Stimulated activated naive B cell treated with anti-CD40 and anti-IgM and Interleukin-4, amounts not matched to agents 10 μg/mL and 1 μg/mL and 100 μg/mL, for 72 hours (primary cell): ENCODE measurements at regions not wholly inside any gene's neighbourhood (a gene's known extent, or its start where the extent isn't known, plus 50 kb on each side); places are given as distances from the start of the nearest gene placed in this dataset.

Source experiments
- ATAC-seq, 2 donors: fragments of 150-1000 bp; cut with Tn5 transposase; replicated peaks; 2 replicates each; pipeline ENCODE4 v1.10.0; 2021; ENCODE audit warnings: moderate library complexity in 1 of 2
- DNase-seq: peaks from one replicate; pipeline ENCODE4 v3.0.0; 2021
- H3K27ac Mint-ChIP-seq: one replicate; pipeline ENCODE4 v1.8.0; 2022; ENCODE audit warnings: mild to moderate bottlenecking, mixed read lengths
- H3K27me3 Mint-ChIP-seq, 2 donors: one replicate each; pipeline ENCODE4 v1.8.0; 2022; ENCODE audit warnings: mixed read lengths in 2 of 2
- H3K36me3 Mint-ChIP-seq, 2 donors: one replicate each; pipeline ENCODE4 v1.8.0; 2022; ENCODE audit warnings: mixed read lengths in 2 of 2, mild to moderate bottlenecking in 1 of 2
- H3K4me1 Mint-ChIP-seq, 2 donors: one replicate each; pipeline ENCODE4 v1.8.0; 2022; ENCODE audit warnings: mixed read lengths in 2 of 2, mild to moderate bottlenecking in 1 of 2
- H3K4me3 Mint-ChIP-seq, 2 donors: one replicate each; pipeline ENCODE4 v1.8.0; 2022; ENCODE audit warnings: mild to moderate bottlenecking in 2 of 2, mixed read lengths in 2 of 2, moderate library complexity in 1 of 2
- H3K9me3 Mint-ChIP-seq, 2 donors: one replicate each; pipeline ENCODE4 v1.8.0; 2022; ENCODE audit warnings: mixed read lengths in 2 of 2, mild to moderate bottlenecking in 1 of 2

DNA sequence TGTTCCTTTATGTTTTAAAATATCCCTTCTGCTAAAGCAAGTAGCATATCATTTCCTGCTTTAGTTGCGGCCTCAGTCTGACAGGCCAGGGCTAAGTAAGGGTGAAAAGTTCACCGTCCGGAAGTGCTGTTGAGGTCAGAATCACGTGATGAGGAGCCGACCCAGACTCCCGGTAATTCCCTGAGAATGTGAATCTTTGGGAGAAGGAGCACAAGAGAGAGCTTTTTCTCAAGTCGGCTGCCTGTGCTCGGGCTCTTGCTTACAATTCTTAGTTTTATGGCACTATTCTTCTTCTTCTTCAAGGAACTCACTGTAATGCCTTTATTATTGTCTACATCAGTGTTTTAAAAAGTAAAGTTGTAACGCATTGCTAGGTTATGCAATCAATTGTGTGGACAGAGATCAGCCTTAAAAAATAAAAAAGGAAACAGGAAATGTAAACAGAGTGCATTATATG is 309.3 kb downstream of the PRL start:
- H3K27ac Mint-ChIP-seq = peak overlapping the region; percentile 15
- H3K27me3 Mint-ChIP-seq = no peaks in the 10 kb centered on the region
- peaks cover 7 to 17% of the 10 kb centered on the region in 2 donors for H3K4me1 Mint-ChIP-seq
- peak overlapping the region in 1 of 2 donors; percentile 54 for H3K4me3 Mint-ChIP-seq
- no peaks in the 10 kb centered on the region for H3K9me3 Mint-ChIP-seq
- H3K36me3 Mint-ChIP-seq = no peaks in the 10 kb centered on the region
- peak; percentile 4 for DNase-seq
- ATAC-seq = peak; percentile 63 to 67

- ATAC-seq (no peak), DNase-seq (no peak)
- H3K27ac Mint-ChIP-seq = no peak overlapping the region
- H3K4me3 Mint-ChIP-seq = no peak overlapping the region
- no peaks in the 10 kb centered on the region for H3K36me3 Mint-ChIP-seq
- no peaks in the 10 kb centered on the region for H3K9me3 Mint-ChIP-seq
- peaks cover 7 to 17% of the 10 kb centered on the region in 2 donors for H3K4me1 Mint-ChIP-seq
- peaks cover 0 to 6% of the 10 kb centered on the region in 2 donors for H3K27me3 Mint-ChIP-seq
Measured at GRCh38 chr6:21990577-21990976, 306.3 kb downstream of the PRL start.

- no peak overlapping the region for H3K4me3 Mint-ChIP-seq
- H3K27ac Mint-ChIP-seq = no peak overlapping the region
- peaks cover 0 to 6% of the 10 kb centered on the region in 2 donors for H3K27me3 Mint-ChIP-seq
- ATAC-seq (no peak), DNase-seq (no peak)
- H3K4me1 Mint-ChIP-seq = peaks cover 2 to 6% of the 10 kb centered on the region in 2 donors
- H3K9me3 Mint-ChIP-seq = no peaks in the 10 kb centered on the region
- no peaks in the 10 kb centered on the region for H3K36me3 Mint-ChIP-seq
Measured at GRCh38 chr6:21992178-21992967, 304.5 kb downstream of the PRL start.

DNA sequence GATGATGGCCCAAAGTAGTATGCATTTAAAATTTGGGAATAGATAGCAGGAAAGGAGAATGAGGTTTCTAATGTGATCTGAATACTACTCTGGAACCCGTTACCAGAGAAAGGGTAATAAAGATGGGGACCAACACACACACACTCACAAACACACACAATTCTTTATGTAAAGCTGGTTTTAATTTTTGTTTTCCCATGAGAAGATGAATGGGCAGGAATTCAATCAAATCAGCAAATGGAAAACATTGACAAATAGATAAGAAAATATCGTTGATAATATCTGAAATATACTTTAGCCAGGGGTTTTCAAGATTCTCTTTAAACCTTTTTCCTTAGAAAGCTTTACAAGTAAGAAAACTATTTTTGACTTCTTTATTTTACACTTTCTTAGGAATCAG is 303.0 kb downstream of the PRL start:
- DNase-seq (no peak), ATAC-seq (no peak)
- Mint-ChIP-seq H3K4me3 (no peak overlapping the region), H3K27ac (no peak overlapping the region), H3K4me1 (no peaks in the 10 kb centered on the region), H3K9me3 (no peaks in the 10 kb centered on the region), H3K36me3 (no peaks in the 10 kb centered on the region), H3K27me3 (peaks cover 0 to 6% of the 10 kb centered on the region in 2 donors)

DNA sequence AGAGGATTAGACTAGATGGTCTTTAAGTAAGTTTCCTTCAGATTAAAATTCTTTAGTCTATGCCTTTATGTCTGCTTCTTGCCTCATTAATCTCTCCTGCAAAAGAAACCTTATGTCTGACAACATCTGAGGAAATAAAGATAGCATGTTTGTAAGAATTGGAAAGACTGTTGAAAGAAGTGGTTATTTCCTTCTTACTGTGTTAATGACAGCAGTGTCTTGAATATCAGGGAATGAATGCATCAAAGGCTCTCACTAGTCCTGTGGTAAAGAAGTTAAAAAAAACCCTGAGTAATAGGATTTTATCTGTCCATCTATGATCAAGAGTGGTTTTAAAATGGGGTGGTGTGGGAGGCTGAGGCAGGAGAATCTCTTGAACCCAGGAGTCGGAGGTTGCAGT is 302.0 kb downstream of the PRL start:
- Mint-ChIP-seq H3K4me3 (no peak overlapping the region), H3K36me3 (no peaks in the 10 kb centered on the region), H3K27me3 (peaks cover 0 to 6% of the 10 kb centered on the region in 2 donors), H3K27ac (no peak overlapping the region), H3K4me1 (no peaks in the 10 kb centered on the region), H3K9me3 (no peaks in the 10 kb centered on the region)
- no peak for DNase-seq
- no peak for ATAC-seq

GRCh38 chr6:21995318-21995717 is 301.5 kb downstream of the PRL start:
- H3K4me1 Mint-ChIP-seq = no peaks in the 10 kb centered on the region

DNA sequence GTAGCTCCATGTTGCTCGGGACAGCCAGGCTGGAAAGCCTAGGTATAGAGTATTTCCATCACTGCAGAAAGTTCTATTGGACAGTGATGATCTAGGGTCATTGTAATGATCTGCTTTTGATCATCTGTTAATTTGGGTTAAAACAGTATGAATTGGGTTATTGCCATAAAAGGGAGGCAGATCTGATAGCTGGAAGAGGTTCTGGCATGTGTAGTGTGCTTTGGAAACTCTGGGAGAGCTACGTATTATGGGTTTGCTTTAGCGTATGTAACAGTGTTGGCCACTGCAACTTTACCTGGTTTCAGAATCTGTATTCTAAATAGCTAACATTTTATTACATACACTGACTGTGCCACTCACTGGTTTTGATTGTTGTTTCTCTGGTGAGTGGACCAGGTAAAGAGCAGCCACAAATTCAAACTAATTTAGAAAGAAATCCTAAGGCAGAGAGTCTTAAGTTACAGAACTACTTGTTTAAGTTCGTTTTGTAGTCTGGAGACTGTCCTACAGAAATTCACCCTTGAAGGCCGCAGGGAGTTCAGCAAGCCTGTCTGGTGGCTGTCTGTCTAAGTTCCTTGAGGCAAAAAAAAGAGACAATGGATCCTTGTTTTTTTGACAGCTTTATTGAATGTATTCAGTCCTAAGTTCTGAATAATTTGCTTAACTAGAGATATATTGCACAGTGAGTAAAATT is 300.3 kb downstream of the PRL start:
- Mint-ChIP-seq H3K9me3 (no peaks in the 10 kb centered on the region), H3K27ac (no peak overlapping the region), H3K4me3 (no peak overlapping the region), H3K27me3 (peaks cover 0 to 6% of the 10 kb centered on the region in 2 donors), H3K36me3 (no peaks in the 10 kb centered on the region), H3K4me1 (no peaks in the 10 kb centered on the region)
- no peak for ATAC-seq
- no peak for DNase-seq

More at GRCh38 chr6:21995318-21995717, 301.5 kb downstream of the PRL start:
- H3K4me3 Mint-ChIP-seq = no peak overlapping the region
- H3K27me3 Mint-ChIP-seq = peaks cover 0 to 6% of the 10 kb centered on the region in 2 donors
- DNase-seq (no peak), ATAC-seq (no peak)
- H3K9me3 Mint-ChIP-seq = no peaks in the 10 kb centered on the region
- H3K36me3 Mint-ChIP-seq = no peaks in the 10 kb centered on the region
- no peak overlapping the region for H3K27ac Mint-ChIP-seq

GRCh38 chr6:21997119-21998037 is 299.5 kb downstream of the PRL start:
- no peak overlapping the region for H3K27ac Mint-ChIP-seq
- ATAC-seq = no peak
- no peaks in the 10 kb centered on the region for H3K4me1 Mint-ChIP-seq
- no peaks in the 10 kb centered on the region for H3K36me3 Mint-ChIP-seq
- no peak for DNase-seq
- no peak overlapping the region for H3K4me3 Mint-ChIP-seq
- H3K27me3 Mint-ChIP-seq = peaks cover 0 to 6% of the 10 kb centered on the region in 2 donors
- H3K9me3 Mint-ChIP-seq = no peaks in the 10 kb centered on the region

DNA sequence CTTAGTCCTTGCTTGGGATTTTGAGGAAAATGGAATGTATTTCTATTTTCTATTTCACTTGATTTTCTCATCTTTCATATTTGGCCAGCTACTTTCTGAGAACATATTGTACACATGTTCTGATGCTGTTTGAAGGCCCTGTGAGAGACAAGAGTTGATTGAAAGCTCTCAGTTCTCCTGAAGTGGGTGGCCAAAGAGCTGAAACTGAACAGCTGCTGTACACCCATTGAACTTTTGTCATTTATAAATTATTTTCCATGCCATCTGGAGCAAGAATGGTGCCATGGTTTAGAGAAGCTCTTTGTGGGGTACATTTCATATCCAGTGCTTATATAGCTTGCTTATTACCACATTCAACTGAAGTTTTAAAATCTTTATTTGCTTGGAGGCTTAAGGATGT is 298.3 kb downstream of the PRL start:
- DNase-seq (no peak), ATAC-seq (no peak)
- no peaks in the 10 kb centered on the region for H3K9me3 Mint-ChIP-seq
- no peak overlapping the region for H3K27ac Mint-ChIP-seq
- no peaks in the 10 kb centered on the region for H3K27me3 Mint-ChIP-seq
- H3K4me1 Mint-ChIP-seq = no peaks in the 10 kb centered on the region
- no peaks in the 10 kb centered on the region for H3K36me3 Mint-ChIP-seq
- H3K4me3 Mint-ChIP-seq = no peak overlapping the region

DNA sequence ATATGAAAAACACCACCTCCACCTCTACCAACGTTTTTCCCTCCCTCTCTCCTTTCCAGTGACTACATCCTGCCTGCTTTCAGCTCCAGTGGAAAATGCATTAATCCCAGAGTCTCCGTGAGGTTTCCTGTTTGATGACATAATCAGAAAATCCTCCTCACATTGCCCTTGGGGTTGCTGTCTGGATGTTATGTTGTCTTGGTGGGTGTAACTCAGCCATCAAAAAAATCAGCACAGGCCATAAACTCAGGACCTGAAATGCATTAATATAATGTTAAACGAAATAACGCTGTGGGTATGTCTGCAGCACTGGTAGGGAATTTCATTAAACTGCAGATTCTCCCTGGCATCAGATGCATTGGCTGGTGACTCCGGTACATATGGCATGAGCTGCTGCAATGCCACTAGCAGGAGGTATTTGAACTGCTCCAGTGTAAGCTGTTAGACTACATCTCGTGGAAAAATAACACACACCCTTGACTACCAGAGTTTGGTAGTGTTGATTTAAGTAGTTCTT is 297.8 kb downstream of the PRL start:
- no peaks in the 10 kb centered on the region for H3K27me3 Mint-ChIP-seq
- no peaks in the 10 kb centered on the region for H3K9me3 Mint-ChIP-seq
- no peaks in the 10 kb centered on the region for H3K36me3 Mint-ChIP-seq
- H3K4me3 Mint-ChIP-seq = no peak overlapping the region
- H3K27ac Mint-ChIP-seq = no peak overlapping the region
- ATAC-seq (no peak), DNase-seq (no peak)
- H3K4me1 Mint-ChIP-seq = no peaks in the 10 kb centered on the region

GRCh38 chr6:21999741-22000140 is 297.1 kb downstream of the PRL start:
- Mint-ChIP-seq H3K4me3 (no peak overlapping the region), H3K27me3 (no peaks in the 10 kb centered on the region), H3K4me1 (no peaks in the 10 kb centered on the region), H3K9me3 (no peaks in the 10 kb centered on the region), H3K36me3 (no peaks in the 10 kb centered on the region), H3K27ac (no peak overlapping the region)
- no peak for DNase-seq
- ATAC-seq = no peak

DNA sequence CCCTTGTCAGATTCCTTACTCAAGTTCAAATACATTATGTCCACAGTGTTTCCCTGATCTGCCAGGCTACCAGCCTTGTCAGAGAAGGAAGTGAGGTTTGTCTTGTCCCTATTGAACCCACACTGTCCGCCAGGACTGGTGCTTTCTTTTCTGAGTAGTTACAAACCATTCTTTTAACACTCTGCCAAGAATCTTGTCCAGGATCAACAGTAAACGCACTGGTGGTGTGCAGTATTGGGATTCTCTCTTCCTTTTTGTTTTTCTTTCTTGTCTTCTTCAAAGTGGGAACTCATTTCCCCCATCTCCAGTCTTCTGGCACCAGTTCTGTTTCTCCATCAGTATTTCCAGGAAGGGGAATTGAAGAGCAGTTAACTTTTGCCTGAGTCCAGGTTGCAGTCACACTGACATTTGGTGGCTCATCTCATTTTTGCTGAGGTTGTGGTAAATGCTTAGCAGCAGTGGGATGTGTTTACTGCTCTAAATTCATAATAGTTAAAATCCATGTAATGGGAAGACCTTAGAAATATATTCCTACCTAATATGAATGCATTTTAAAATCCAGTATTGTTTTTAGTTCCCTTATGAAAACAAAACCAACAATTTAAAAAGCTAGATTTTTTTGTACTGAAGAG is 295.3 kb downstream of the PRL start:
- Mint-ChIP-seq H3K27ac (no peak overlapping the region), H3K4me1 (no peaks in the 10 kb centered on the region), H3K36me3 (no peaks in the 10 kb centered on the region), H3K27me3 (no peaks in the 10 kb centered on the region), H3K4me3 (no peak overlapping the region), H3K9me3 (no peaks in the 10 kb centered on the region)
- DNase-seq (no peak), ATAC-seq (no peak)

DNA sequence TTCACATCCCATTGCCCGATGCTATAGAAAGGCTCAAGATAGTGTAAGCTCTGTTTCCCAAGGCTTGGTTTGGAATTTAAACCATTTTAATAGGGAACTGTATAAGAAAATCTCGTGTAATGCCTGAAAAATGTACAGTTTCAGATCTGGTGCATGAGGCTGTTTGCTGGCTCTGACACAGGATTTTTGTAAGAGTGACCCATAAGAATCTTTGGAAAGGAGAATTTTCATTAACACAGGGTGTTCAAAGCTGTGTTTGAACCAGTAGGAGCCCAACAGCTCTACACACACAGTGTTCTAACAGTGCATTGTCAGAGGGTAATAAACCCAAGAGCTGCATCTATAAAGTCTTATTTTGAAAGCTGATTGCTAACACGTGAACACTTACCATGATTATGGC is 293.5 kb downstream of the PRL start:
- H3K27me3 Mint-ChIP-seq = no peaks in the 10 kb centered on the region
- DNase-seq (no peak), ATAC-seq (no peak)
- no peaks in the 10 kb centered on the region for H3K9me3 Mint-ChIP-seq
- H3K4me3 Mint-ChIP-seq = no peak overlapping the region
- H3K4me1 Mint-ChIP-seq = no peaks in the 10 kb centered on the region
- H3K27ac Mint-ChIP-seq = no peak overlapping the region
- no peaks in the 10 kb centered on the region for H3K36me3 Mint-ChIP-seq

- H3K9me3 Mint-ChIP-seq = no peaks in the 10 kb centered on the region
- H3K27me3 Mint-ChIP-seq = no peaks in the 10 kb centered on the region
- no peaks in the 10 kb centered on the region for H3K4me1 Mint-ChIP-seq
- H3K36me3 Mint-ChIP-seq = no peaks in the 10 kb centered on the region
- no peak for DNase-seq
- no peak overlapping the region for H3K4me3 Mint-ChIP-seq
- H3K27ac Mint-ChIP-seq = no peak overlapping the region
- ATAC-seq = no peak
Measured at GRCh38 chr6:22006795-22007194, 290.0 kb downstream of the PRL start.
